PFSK-1 (cell line): ENCODE measurements at regions not wholly inside any gene's neighbourhood (a gene's known extent, or its start where the extent isn't known, plus 50 kb on each side); places are given as distances from the start of the nearest gene placed in this dataset.

ENCODE experiments used
- FOXP2 ChIP-seq: optimal IDR thresholded peaks from 2 replicates; pipeline ENCODE3; 2011; ENCODE audit warnings: borderline replicate concordance, control low read depth, inconsistent platforms; ENCODE audit not compliant: insufficient read depth; ENCODE audit errors: extremely low read length, extremely low read depth
- POLR2AphosphoS5 ChIP-seq: IDR thresholded peaks from 2 replicates; pipeline ENCODE4 v1.6.1; 2012; ENCODE audit warnings: low read depth, mild to moderate bottlenecking, control low read depth, low read length, moderate library complexity
- REST ChIP-seq, 2 experiments: IDR thresholded peaks; 2 replicates each; pipeline versions ENCODE4 v1.6.1 to v1.8.0; 2011 to 2012; ENCODE audit warnings: low read depth in 2 of 2, low read length in 2 of 2, control low read depth in 1 of 2, inconsistent platforms in 1 of 2, mild to moderate bottlenecking in 1 of 2, moderate library complexity in 1 of 2; ENCODE audit not compliant: insufficient read depth in 1 of 2
- SIN3A ChIP-seq: IDR thresholded peaks from 2 replicates; pipeline ENCODE4 v1.6.1; 2012; ENCODE audit warnings: mild to moderate bottlenecking, low read length, moderate library complexity, borderline replicate concordance; ENCODE audit not compliant: insufficient read depth
- TAF1 ChIP-seq: IDR thresholded peaks from 2 replicates; pipeline ENCODE4 v1.6.1; 2012; ENCODE audit warnings: low read length, control low read depth, borderline replicate concordance; ENCODE audit not compliant: insufficient read depth

GRCh38 chr11:109892321-109892794, 200.8 kb upstream of the ZC3H12C start:
- no peak for TF ChIP-seq SIN3A
- no peak for TF ChIP-seq FOXP2
- no peak for TF ChIP-seq POLR2AphosphoS5
- TF ChIP-seq REST (IDR thresholded peaks at IDR 0.05; ENCODE audit: insufficient read depth in 1 of 2, low read depth in 2 of 2, low read length in 2 of 2) = no peak
- no peak for TF ChIP-seq TAF1

- TF ChIP-seq TAF1 (no peak), FOXP2 (no peak), SIN3A (no peak), REST (IDR thresholded peaks at IDR 0.05; ENCODE audit: insufficient read depth in 1 of 2, low read depth in 2 of 2, low read length in 2 of 2) (no peak), POLR2AphosphoS5 (no peak)
Measured at GRCh38 chr11:109894242-109894641, 198.9 kb upstream of the ZC3H12C start.

- TF ChIP-seq TAF1 (no peak), REST (IDR thresholded peaks at IDR 0.05; ENCODE audit: insufficient read depth in 1 of 2, low read depth in 2 of 2, low read length in 2 of 2) (no peak), FOXP2 (no peak), POLR2AphosphoS5 (no peak), SIN3A (no peak)
Measured at GRCh38 chr11:109898592-109898991, 194.6 kb upstream of the ZC3H12C start.

GRCh38 chr11:109902764-109903433, 190.3 kb upstream of the ZC3H12C start:
- no peak for TF ChIP-seq FOXP2
- TF ChIP-seq REST (IDR thresholded peaks at IDR 0.05; ENCODE audit: insufficient read depth in 1 of 2, low read depth in 2 of 2, low read length in 2 of 2) = no peak
- TF ChIP-seq SIN3A = no peak
- TF ChIP-seq TAF1 = no peak
- no peak for TF ChIP-seq POLR2AphosphoS5
